ENCODE measurements at regions not wholly inside any gene's neighbourhood (a gene's known extent, or its start where the extent isn't known, plus 50 kb on each side); places are given as distances from the start of the nearest gene placed in this dataset.

GRCh38 chr4:123874063-123874462, 477.5 kb downstream of the SPRY1 start:
- intact Hi-C loops (cut with DNase I), result loop anchor here in 1 of 2 donors (5.0 kb wide), 1 partner anchor 42 kb away; no protein-coding TSS in a partner anchor
- ATAC-seq (no peak), DNase-seq (no peak)
- no peaks in the 10 kb centered on the region for H3K9me3 ChIP-seq
- H3K27ac ChIP-seq, result peak overlapping the region; percentile 78
- TF ChIP-seq CTCF (IDR thresholded peaks at IDR 0.05), result no peak
- peak overlapping the region; percentile 47 for H3K4me3 ChIP-seq
- H3K36me3 ChIP-seq (ENCODE audit: insufficient read depth in 1 of 2, low read depth in 1 of 2), result no peaks in the 10 kb centered on the region
- WGBS, 3 donors, result 73 to 78% (median 73%) methylated on average over 1 of the region's 1 CpG
- peaks cover 26% of the 10 kb centered on the region for H3K4me1 ChIP-seq
- H3K27me3 ChIP-seq (ENCODE audit: insufficient read depth in 3 of 3, low read length in 2 of 3), result no peaks in the 10 kb centered on the region

DNA sequence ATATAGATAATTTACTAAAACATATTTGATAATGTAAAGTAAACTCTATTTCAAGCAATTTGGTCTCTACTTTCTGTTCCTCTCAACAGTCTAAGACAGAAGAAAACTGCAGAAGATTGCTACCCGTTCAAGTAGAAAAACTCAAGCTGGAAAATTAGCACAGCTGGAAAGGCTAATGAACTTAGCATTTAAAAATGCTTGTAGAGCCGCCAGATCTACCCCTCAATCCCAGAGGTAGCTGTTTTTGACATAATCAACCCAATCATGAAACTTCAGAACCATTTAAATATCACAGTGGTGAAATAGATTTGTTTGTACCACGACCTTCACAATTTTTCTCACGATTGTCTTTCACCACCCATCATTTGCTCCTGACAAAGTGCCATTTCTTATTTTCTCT, 479.5 kb downstream of the SPRY1 start:
- H3K4me3 ChIP-seq, result no peak overlapping the region
- 33 to 47% (median 41%) methylated on average over 4 of the region's 4 CpGs for WGBS, 3 donors
- no peak for ATAC-seq

DNA sequence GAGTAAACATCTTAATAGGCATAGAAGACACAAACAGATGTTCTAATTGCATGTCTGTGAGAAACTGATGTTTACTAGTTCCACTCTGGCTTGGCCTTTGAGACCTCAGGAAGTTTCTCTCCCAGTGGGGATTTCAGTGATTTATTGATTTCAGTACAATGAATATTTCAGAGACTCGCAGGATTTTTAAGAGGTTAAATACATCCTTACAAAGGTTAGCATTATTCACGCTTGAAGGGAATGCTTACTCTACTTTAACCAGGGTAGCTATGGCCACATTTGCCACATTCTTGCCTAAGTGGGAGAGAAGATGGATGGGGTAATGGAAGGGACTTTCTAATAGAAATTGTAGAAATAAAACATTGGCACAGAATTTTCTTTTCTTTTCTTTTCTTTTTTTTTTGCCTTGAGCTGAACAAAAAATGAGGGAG, 480.1 kb downstream of the SPRY1 start:
- intact Hi-C loops (cut with DNase I), result no loop called here
- 46 to 50% (median 48%) methylated on average over 2 of the region's 2 CpGs for WGBS, 3 donors
- DNase-seq (no peak), ATAC-seq (peak in 1 of 4 donors; percentile 30)
- Histone ChIP-seq H3K4me1 (peaks cover 12% of the 10 kb centered on the region), H3K4me3 (no peak overlapping the region), H3K36me3 (ENCODE audit: insufficient read depth in 1 of 2, low read depth in 1 of 2) (no peaks in the 10 kb centered on the region), H3K27me3 (ENCODE audit: insufficient read depth in 3 of 3, low read length in 2 of 3) (no peaks in the 10 kb centered on the region), H3K27ac (peak overlapping the region; percentile 19), H3K9me3 (no peaks in the 10 kb centered on the region)
- no peak for TF ChIP-seq CTCF (IDR thresholded peaks at IDR 0.05)

More for the DNA sequence above, 479.5 kb downstream of the SPRY1 start:
- H3K27ac ChIP-seq, result peak overlapping the region; percentile 19
- H3K9me3 ChIP-seq, result no peaks in the 10 kb centered on the region
- no peak for TF ChIP-seq CTCF (IDR thresholded peaks at IDR 0.05)
- intact Hi-C loops (cut with DNase I), result no loop called here
- peaks cover 17% of the 10 kb centered on the region for H3K4me1 ChIP-seq
- H3K36me3 ChIP-seq (ENCODE audit: insufficient read depth in 1 of 2, low read depth in 1 of 2), result no peaks in the 10 kb centered on the region
- no peak for DNase-seq
- H3K27me3 ChIP-seq (ENCODE audit: insufficient read depth in 3 of 3, low read length in 2 of 3), result no peaks in the 10 kb centered on the region

DNA sequence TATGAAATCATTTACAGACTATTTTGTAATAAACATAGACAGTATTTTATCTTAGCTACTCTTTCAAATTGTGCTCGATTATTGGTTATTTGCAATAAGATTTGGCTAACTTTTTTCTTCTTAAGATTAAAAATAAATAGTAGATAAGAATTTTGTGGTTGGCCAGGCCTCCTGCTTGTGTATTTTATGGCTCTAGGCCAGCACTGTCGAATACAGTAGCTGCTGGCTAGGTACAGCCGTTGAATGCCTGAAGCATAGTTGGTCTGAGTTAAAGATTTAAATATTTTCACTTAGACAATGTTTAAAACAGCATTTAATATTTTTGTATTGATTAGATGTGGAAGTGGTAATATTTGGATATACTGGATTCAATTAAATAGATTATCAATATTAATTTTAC, 481.0 kb downstream of the SPRY1 start:
- intact Hi-C loops (cut with DNase I), result no loop called here
- no peaks in the 10 kb centered on the region for H3K9me3 ChIP-seq
- H3K4me1 ChIP-seq, result peaks cover 4% of the 10 kb centered on the region
- 40 to 48% (median 41%) methylated on average over 3 of the region's 3 CpGs for WGBS, 3 donors
- H3K27ac ChIP-seq, result no peak overlapping the region
- H3K36me3 ChIP-seq (ENCODE audit: insufficient read depth in 1 of 2, low read depth in 1 of 2), result no peaks in the 10 kb centered on the region
- TF ChIP-seq CTCF (IDR thresholded peaks at IDR 0.05), result no peak
- ATAC-seq (no peak), DNase-seq (no peak)
- H3K4me3 ChIP-seq, result no peak overlapping the region
- no peaks in the 10 kb centered on the region for H3K27me3 ChIP-seq (ENCODE audit: insufficient read depth in 3 of 3, low read length in 2 of 3)

DNA sequence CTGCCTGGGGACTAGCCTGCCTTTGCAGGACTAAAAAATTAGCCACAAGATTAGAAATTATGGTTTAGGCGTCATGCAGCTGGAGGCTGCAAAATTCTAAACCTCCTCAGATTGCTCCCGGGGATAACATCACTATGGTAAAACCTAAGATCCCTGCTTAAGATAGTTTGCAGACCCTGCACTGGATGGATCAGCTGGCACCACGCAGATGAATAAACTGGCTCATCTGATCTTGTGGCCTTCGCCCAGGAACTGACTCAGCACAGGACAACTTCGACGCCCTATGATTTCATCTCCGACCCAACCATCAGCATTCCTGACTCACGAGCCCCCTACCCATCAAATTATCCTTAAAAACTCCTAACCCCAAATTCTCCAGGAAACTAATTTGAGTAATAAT, 482.4 kb downstream of the SPRY1 start:
- Histone ChIP-seq H3K27me3 (ENCODE audit: insufficient read depth in 3 of 3, low read length in 2 of 3) (no peaks in the 10 kb centered on the region), H3K4me1 (peaks cover 4% of the 10 kb centered on the region), H3K4me3 (no peak overlapping the region), H3K9me3 (no peaks in the 10 kb centered on the region), H3K36me3 (ENCODE audit: insufficient read depth in 1 of 2, low read depth in 1 of 2) (no peaks in the 10 kb centered on the region), H3K27ac (no peak overlapping the region)
- no peak for TF ChIP-seq CTCF (IDR thresholded peaks at IDR 0.05)
- no peak for ATAC-seq
- intact Hi-C loops (cut with DNase I), result no loop called here
- no peak for DNase-seq
- WGBS, 3 donors, result 69 to 90% (median 71%) methylated on average over 8 of the region's 8 CpGs

Measured in psoas muscle (tissue), 7 donors.